IMR-90 (cell line): ENCODE measurements at regions not wholly inside any gene's neighbourhood (a gene's known extent, or its start where the extent isn't known, plus 50 kb on each side); places are given as distances from the start of the nearest gene placed in this dataset.

Experiments used
- CTCF ChIP-seq: conservative IDR thresholded peaks from 2 replicates; pipeline ENCODE4 v1.5.1; 2012; ENCODE audit warnings: mild to moderate bottlenecking, low read depth, low read length, improper control_type of control experiment
- MAFK ChIP-seq: IDR thresholded peaks from 2 replicates; pipeline ENCODE4 v1.6.1; 2012; ENCODE audit warnings: low read depth, low read length, improper control_type of control experiment
- POLR2A ChIP-seq: IDR thresholded peaks from 2 replicates; pipeline ENCODE4 v1.6.1; 2012; ENCODE audit warnings: mild to moderate bottlenecking, low read depth, low read length

DNA sequence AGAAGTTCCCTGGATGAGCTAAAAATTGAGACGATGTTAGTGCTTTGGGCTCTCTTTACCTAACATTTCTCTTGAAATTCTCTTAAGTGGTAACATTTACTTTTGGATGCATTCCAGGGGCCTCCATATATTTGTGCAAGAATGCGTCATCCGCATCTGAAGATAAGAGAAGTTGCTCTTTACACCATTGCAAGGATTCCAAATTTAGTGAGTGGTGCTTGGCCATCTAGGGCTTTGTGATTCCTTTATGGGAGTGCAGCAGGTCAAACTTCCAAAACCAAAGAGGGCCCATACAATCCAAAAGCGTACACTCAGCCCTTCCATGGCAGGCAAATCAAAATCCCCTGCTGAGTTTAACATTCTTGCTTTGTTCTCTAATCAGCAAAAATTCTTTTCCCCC, 102.0 kb upstream of the DMAC1 start:
- no peak for TF ChIP-seq CTCF
- no peak for TF ChIP-seq POLR2A
- TF ChIP-seq MAFK: no peak
